Natural killer cell (primary cell): ENCODE measurements at regions not wholly inside any gene's neighbourhood (a gene's known extent, or its start where the extent isn't known, plus 50 kb on each side); places are given as distances from the start of the nearest gene placed in this dataset.

Experiments
- ATAC-seq, 3 donors: fragments of 150-1000 bp in 2 of 3; fragments of 200-7000 bp in 1 of 3; cut with Tn5 transposase; 1 replicate in 1 of 3; 2 replicates in 2 of 3; pipeline ENCODE4 v1.10.0; 2021; ENCODE audit warnings: mild to moderate bottlenecking in 2 of 3, moderate library complexity in 2 of 3
- DNase-seq, 2 donors: peaks; one replicate each; pipeline versions ENCODE4 v3.0.0 to v3.0.0-alpha.2; 2013 to 2021; ENCODE audit warnings: mixed read lengths in 1 of 2
- H3K27ac ChIP-seq: one replicate; pipeline ENCODE4 v1.5.1; 2013; ENCODE audit warnings: mild to moderate bottlenecking, low read length
- H3K27me3 ChIP-seq: one replicate; pipeline ENCODE4 v1.6.1; 2013; ENCODE audit warnings: low read length; ENCODE audit not compliant: control insufficient read depth, insufficient read depth
- H3K36me3 ChIP-seq: one replicate; pipeline ENCODE4 v1.6.1; 2013; ENCODE audit warnings: low read length; ENCODE audit not compliant: control insufficient read depth, insufficient read depth
- H3K4me1 ChIP-seq: one replicate; pipeline ENCODE4 v1.6.1; 2013; ENCODE audit warnings: low read length; ENCODE audit not compliant: control insufficient read depth, insufficient read depth
- H3K4me3 ChIP-seq: one replicate; pipeline ENCODE4 v1.5.1; 2013; ENCODE audit warnings: low read length
- H3K9me3 ChIP-seq: one replicate; pipeline ENCODE4 v1.6.1; 2013; ENCODE audit warnings: low read length; ENCODE audit not compliant: control insufficient read depth, insufficient read depth
- H3K27ac Mint-ChIP-seq, 2 donors: one replicate each; pipeline ENCODE4 v1.8.0; 2022; ENCODE audit warnings: mild to moderate bottlenecking in 2 of 2, mixed read lengths in 2 of 2, moderate library complexity in 1 of 2
- H3K27me3 Mint-ChIP-seq, 2 donors: one replicate each; pipeline ENCODE4 v1.8.0; 2022; ENCODE audit warnings: low read depth in 2 of 2, mixed read lengths in 2 of 2
- H3K36me3 Mint-ChIP-seq: one replicate; pipeline ENCODE4 v1.8.0; 2022; ENCODE audit warnings: mixed read lengths
- H3K4me1 Mint-ChIP-seq, 2 donors: one replicate each; pipeline ENCODE4 v1.8.0; 2022; ENCODE audit warnings: mixed read lengths in 2 of 2
- H3K4me3 Mint-ChIP-seq: one replicate; pipeline ENCODE4 v1.8.0; 2022; ENCODE audit warnings: mild to moderate bottlenecking, moderate library complexity, mixed read lengths
- H3K9me3 Mint-ChIP-seq, 2 donors: one replicate each; pipeline ENCODE4 v1.8.0; 2022; ENCODE audit warnings: mixed read lengths in 2 of 2
- CTCF ChIP-seq: fragments of 200-600 bp; IDR thresholded peaks from one replicate; pipeline ENCODE4 v1.8.0; 2022; ENCODE audit warnings: antibody characterized with exemption
- WGBS: methylation state at CpG from one replicate; pipeline ENCODE4 v1.1.7; 2013; ENCODE audit warnings: missing lambda C conversion rate; ENCODE audit not compliant: insufficient coverage; 5-methylcytosine and 5-hydroxymethylcytosine counted together
- intact Hi-C: fragments of 100-400 bp; cut with micrococcal nuclease; formaldehyde crosslinking; loops from one replicate; pipeline ENCODE4 v1.14.2; 2022

GRCh38 chr7:85644272-85644671, 457.4 kb upstream of the SEMA3D start:
- DNase-seq (no peak), ATAC-seq (no peak)
- TF ChIP-seq CTCF, result no peak
- Histone ChIP-seq H3K27me3 (no peaks in the 10 kb centered on the region), H3K4me3 (no peak overlapping the region), H3K27ac (no peak overlapping the region), H3K36me3 (no peaks in the 10 kb centered on the region), H3K4me1 (no peaks in the 10 kb centered on the region), H3K9me3 (peaks cover 1% of the 10 kb centered on the region)
- Mint-ChIP-seq H3K27me3 (no peaks in the 10 kb centered on the region), H3K9me3 (peaks cover 8 to 12% of the 10 kb centered on the region in 2 donors), H3K36me3 (no peaks in the 10 kb centered on the region), H3K4me1 (no peaks in the 10 kb centered on the region), H3K4me3 (no peak overlapping the region), H3K27ac (no peak overlapping the region)
- intact Hi-C loops, result no loop called here
- 91% methylated on average over 1 of the region's 2 CpGs for WGBS

GRCh38 chr7:85641331-85641730, 454.5 kb upstream of the SEMA3D start:
- Mint-ChIP-seq H3K4me1 (no peaks in the 10 kb centered on the region), H3K27ac (no peak overlapping the region), H3K27me3 (no peaks in the 10 kb centered on the region), H3K4me3 (no peak overlapping the region), H3K9me3 (peaks cover 9% of the 10 kb centered on the region in 2 donors), H3K36me3 (no peaks in the 10 kb centered on the region)
- intact Hi-C loops, result no loop called here
- no peaks in the 10 kb centered on the region for H3K27me3 ChIP-seq
- DNase-seq, result no peak
- no CpG with 5 or more reads among the region's 3 CpGs for WGBS
- no peaks in the 10 kb centered on the region for H3K4me1 ChIP-seq
- no peaks in the 10 kb centered on the region for H3K9me3 ChIP-seq
- H3K4me3 ChIP-seq, result no peak overlapping the region
- ATAC-seq, result no peak
- no peak for TF ChIP-seq CTCF
- H3K27ac ChIP-seq, result no peak overlapping the region
- H3K36me3 ChIP-seq, result no peaks in the 10 kb centered on the region

- no peak overlapping the region for H3K27ac Mint-ChIP-seq
- Histone ChIP-seq H3K27me3 (no peaks in the 10 kb centered on the region), H3K4me1 (no peaks in the 10 kb centered on the region), H3K9me3 (no peaks in the 10 kb centered on the region), H3K27ac (no peak overlapping the region), H3K36me3 (no peaks in the 10 kb centered on the region), H3K4me3 (no peak overlapping the region)
- no peak overlapping the region for H3K4me3 Mint-ChIP-seq
- DNase-seq (no peak), ATAC-seq (no peak)
- intact Hi-C loops, result no loop called here
- H3K4me1 Mint-ChIP-seq, result no peaks in the 10 kb centered on the region
- peaks cover 15% of the 10 kb centered on the region in 2 donors for H3K9me3 Mint-ChIP-seq
- H3K27me3 Mint-ChIP-seq, result no peaks in the 10 kb centered on the region
- WGBS, result 75% methylated on average over 1 of the region's 1 CpG
- no peaks in the 10 kb centered on the region for H3K36me3 Mint-ChIP-seq
- TF ChIP-seq CTCF, result no peak
These were observed 451.5 kb upstream of the SEMA3D start for GRCh38 chr7:85638394-85638793.

- no peak for ATAC-seq
- Mint-ChIP-seq H3K4me3 (no peak overlapping the region), H3K9me3 (peaks cover 7 to 12% of the 10 kb centered on the region in 2 donors), H3K27ac (no peak overlapping the region), H3K27me3 (no peaks in the 10 kb centered on the region), H3K4me1 (no peaks in the 10 kb centered on the region), H3K36me3 (no peaks in the 10 kb centered on the region)
- no peaks in the 10 kb centered on the region for H3K9me3 ChIP-seq
- no peak overlapping the region for H3K4me3 ChIP-seq
- DNase-seq, result no peak
- intact Hi-C loops, result no loop called here
- no peaks in the 10 kb centered on the region for H3K36me3 ChIP-seq
- no peak overlapping the region for H3K27ac ChIP-seq
- no peaks in the 10 kb centered on the region for H3K27me3 ChIP-seq
- no peaks in the 10 kb centered on the region for H3K4me1 ChIP-seq
- no peak for TF ChIP-seq CTCF
- WGBS, result 88% methylated on average over 2 of the region's 2 CpGs
These were observed 448.1 kb upstream of the SEMA3D start for GRCh38 chr7:85634951-85635350.
